ENCODE measurements at regions not wholly inside any gene's neighbourhood (a gene's known extent, or its start where the extent isn't known, plus 50 kb on each side); places are given as distances from the start of the nearest gene placed in this dataset.

DNA sequence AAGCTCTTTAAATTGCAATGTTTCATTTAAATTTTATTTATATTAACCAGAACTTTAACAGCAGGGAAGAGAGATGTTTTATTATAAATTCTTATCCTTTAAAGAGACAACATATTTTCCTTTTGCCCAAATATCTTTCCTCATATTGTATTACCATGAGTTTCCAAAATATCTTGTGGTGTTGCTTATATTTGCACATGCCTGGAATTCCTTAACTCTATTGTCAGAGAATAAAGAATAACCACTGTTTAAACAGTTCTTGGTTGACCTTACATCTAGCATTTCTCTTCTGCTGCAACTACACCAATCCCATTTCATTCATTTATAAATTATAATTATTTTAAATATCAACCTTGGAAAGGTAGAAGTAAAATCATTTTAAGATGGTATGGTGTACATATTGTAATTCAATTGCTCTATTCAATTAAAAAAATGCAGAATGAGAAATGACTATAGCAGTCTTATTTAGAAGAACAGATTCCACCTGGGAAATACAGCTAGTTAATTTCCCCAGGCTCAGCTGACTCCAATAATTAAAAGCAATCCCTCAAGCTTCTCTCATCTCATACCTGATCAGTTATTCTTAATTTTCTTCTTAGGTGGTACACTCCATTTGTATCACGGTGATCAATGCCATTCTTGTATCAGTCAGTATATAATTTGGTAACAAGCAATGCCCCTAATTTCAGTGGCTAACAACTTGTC, 923.3 kb downstream of the KCNA4 start:
- FAIRE-seq (no peak), DNase-seq (ENCODE audit: low read depth, low spot score) (peak; percentile 42)
- Histone ChIP-seq H3K9me1 (replicated peaks; ENCODE audit: control insufficient read depth, extremely low read depth, insufficient read depth, low read length) (no peaks in the 10 kb centered on the region), H3K36me3 (ENCODE audit: control insufficient read depth in 2 of 2, extremely low read depth in 1 of 2, insufficient read depth in 2 of 2, low read length in 2 of 2) (no peaks in the 10 kb centered on the region), H3K4me1 (ENCODE audit: control insufficient read depth, extremely low read depth, insufficient read depth, low read length) (no peaks in the 10 kb centered on the region), H4K20me1 (replicated peaks; ENCODE audit: control insufficient read depth, extremely low read depth, insufficient read depth, low read length) (no peaks in the 10 kb centered on the region), H3K9ac (replicated peaks; ENCODE audit: extremely low read depth, insufficient read depth, low read length) (no peak overlapping the region), H3K4me3 (replicated peaks in 1 of 3; ENCODE audit: insufficient read depth in 1 of 3, low read depth in 1 of 3, low read length in 3 of 3) (no peak overlapping the region), H3K79me2 (ENCODE audit: control insufficient read depth, insufficient read depth, low read length) (no peaks in the 10 kb centered on the region), H3K27ac (ENCODE audit: insufficient read depth, low read depth, low read length) (no peak overlapping the region), H2AFZ (ENCODE audit: low read depth, low read length) (no peak overlapping the region), H3K4me2 (ENCODE audit: insufficient read depth, low read length) (no peak overlapping the region), H3K9me3 (replicated peaks; ENCODE audit: control insufficient read depth, insufficient read depth, low read length) (no peaks in the 10 kb centered on the region), H3K27me3 (ENCODE audit: control insufficient read depth in 2 of 2, insufficient read depth in 2 of 2, low read length in 2 of 2) (no peaks in the 10 kb centered on the region)
- ChIA-PET POLR2A (no interaction called here), CTCF (interaction anchor here (0.8 to 1.2 kb wide), 2 partner anchors 26 to 52 kb away, joined by 3 to 4 read pairs; no protein-coding TSS in a partner anchor)
- dilution Hi-C loops (cut with MboI; ENCODE audit: extremely low pct_ligation_motif_present, low sequenced_read_pairs) (no loop called here), intact Hi-C loops (cut with micrococcal nuclease) (no loop called here)
- BruUV-seq (replicated peaks), result no TSS peak
- no peak for TF ChIP-seq EZH2 (IDR thresholded peaks at IDR 0.05; ENCODE audit: borderline replicate concordance, low read depth, low read length, severe bottlenecking)
- TF ChIP-seq MYC (IDR thresholded peaks at IDR 0.05; ENCODE audit: low read depth, low read length), result no peak
- TF ChIP-seq POLR2A (IDR thresholded peaks at IDR 0.05; ENCODE audit: low read depth, low read length), result no peak
- TF ChIP-seq POLR2AphosphoS5 (IDR thresholded peaks at IDR 0.05; ENCODE audit: insufficient read depth, low read depth, low read length), result no peak
- TF ChIP-seq FOS (IDR thresholded peaks at IDR 0.05; ENCODE audit: borderline replicate concordance, insufficient read depth, low read length), result no peak
- TF ChIP-seq, protein P1, sequence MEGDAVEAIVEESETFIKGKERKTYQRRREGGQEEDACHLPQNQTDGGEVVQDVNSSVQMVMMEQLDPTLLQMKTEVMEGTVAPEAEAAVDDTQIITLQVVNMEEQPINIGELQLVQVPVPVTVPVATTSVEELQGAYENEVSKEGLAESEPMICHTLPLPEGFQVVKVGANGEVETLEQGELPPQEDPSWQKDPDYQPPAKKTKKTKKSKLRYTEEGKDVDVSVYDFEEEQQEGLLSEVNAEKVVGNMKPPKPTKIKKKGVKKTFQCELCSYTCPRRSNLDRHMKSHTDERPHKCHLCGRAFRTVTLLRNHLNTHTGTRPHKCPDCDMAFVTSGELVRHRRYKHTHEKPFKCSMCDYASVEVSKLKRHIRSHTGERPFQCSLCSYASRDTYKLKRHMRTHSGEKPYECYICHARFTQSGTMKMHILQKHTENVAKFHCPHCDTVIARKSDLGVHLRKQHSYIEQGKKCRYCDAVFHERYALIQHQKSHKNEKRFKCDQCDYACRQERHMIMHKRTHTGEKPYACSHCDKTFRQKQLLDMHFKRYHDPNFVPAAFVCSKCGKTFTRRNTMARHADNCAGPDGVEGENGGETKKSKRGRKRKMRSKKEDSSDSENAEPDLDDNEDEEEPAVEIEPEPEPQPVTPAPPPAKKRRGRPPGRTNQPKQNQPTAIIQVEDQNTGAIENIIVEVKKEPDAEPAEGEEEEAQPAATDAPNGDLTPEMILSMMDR (IDR thresholded peaks at IDR 0.05; ENCODE audit: extremely low read depth in 1 of 2, insufficient read depth in 1 of 2, low read depth in 1 of 2, low read length in 2 of 2), result no peak
- TF ChIP-seq, protein P2, sequence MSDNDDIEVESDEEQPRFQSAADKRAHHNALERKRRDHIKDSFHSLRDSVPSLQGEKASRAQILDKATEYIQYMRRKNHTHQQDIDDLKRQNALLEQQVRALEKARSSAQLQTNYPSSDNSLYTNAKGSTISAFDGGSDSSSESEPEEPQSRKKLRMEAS (IDR thresholded peaks at IDR 0.05; ENCODE audit: insufficient read depth, insufficient read length), result no peak
- TF ChIP-seq GATA2 (IDR thresholded peaks at IDR 0.05; ENCODE audit: insufficient read depth, insufficient read length, low read depth, low read length), result no peak
- no peak for TF ChIP-seq JUN (IDR thresholded peaks at IDR 0.05; ENCODE audit: borderline replicate concordance, insufficient read depth, insufficient read length, low read depth)
